BE2C (cell line): ENCODE measurements at regions not wholly inside any gene's neighbourhood (a gene's known extent, or its start where the extent isn't known, plus 50 kb on each side); places are given as distances from the start of the nearest gene placed in this dataset.
A peak's percentile ranks its signal among the peaks of the same experiment; 100 is the strongest.

Experiments used
- DNase-seq: peaks from one replicate; pipeline ENCODE4 v3.0.0-alpha.2; 2020
- H3K27me3 ChIP-seq: fragments of 250-450 bp; sonication (Bioruptor Pico); 2 replicates; pipeline ENCODE4 v1.5.1; 2020; ENCODE audit warnings: mild to moderate bottlenecking
- H3K36me3 ChIP-seq: fragments of 250-450 bp; sonication (Bioruptor Pico); 2 replicates; pipeline ENCODE4 v1.5.1; 2020; ENCODE audit warnings: mild to moderate bottlenecking
- H3K4me1 ChIP-seq: fragments of 250-450 bp; sonication (Bioruptor Pico); 2 replicates; pipeline ENCODE4 v1.5.1; 2020
- H3K4me3 ChIP-seq: 2 replicates; pipeline ENCODE4 v1.5.1; 2011; ENCODE audit warnings: low read depth, low read length
- H3K9me3 ChIP-seq: fragments of 250-450 bp; sonication (Bioruptor Pico); 2 replicates; pipeline ENCODE4 v1.5.1; 2020
- CTCF ChIP-seq: IDR thresholded peaks from 2 replicates; pipeline ENCODE4 v1.5.1; 2012; ENCODE audit warnings: mild to moderate bottlenecking, low read depth, low read length

GRCh38 chr15:45785897-45786296, 151.1 kb downstream of the SQOR start:
- H3K4me1 ChIP-seq: no peaks in the 10 kb centered on the region; the same call in none of the 2 replicates
- no peaks in the 10 kb centered on the region for H3K36me3 ChIP-seq
- no peak overlapping the region for H3K4me3 ChIP-seq
- no peaks in the 10 kb centered on the region; the same call in 1 of the 2 replicates for H3K27me3 ChIP-seq
- no peaks in the 10 kb centered on the region for H3K9me3 ChIP-seq
- no peak for DNase-seq
- no peak for TF ChIP-seq CTCF

GRCh38 chr15:45790325-45790943, 155.6 kb downstream of the SQOR start:
- DNase-seq: peak; percentile 49
- no peak overlapping the region for H3K4me3 ChIP-seq
- TF ChIP-seq CTCF: peak; percentile 70
- H3K9me3 ChIP-seq: no peaks in the 10 kb centered on the region
- no peaks in the 10 kb centered on the region for H3K36me3 ChIP-seq
- H3K27me3 ChIP-seq: peaks cover 5% of the 10 kb centered on the region; the same call in 1 of the 2 replicates
- H3K4me1 ChIP-seq: no peaks in the 10 kb centered on the region; the same call in none of the 2 replicates

GRCh38 chr15:45794304-45794703, 159.5 kb downstream of the SQOR start:
- TF ChIP-seq CTCF: no peak
- Histone ChIP-seq H3K4me1 (no peaks in the 10 kb centered on the region; the same call in none of the 2 replicates), H3K36me3 (no peaks in the 10 kb centered on the region), H3K4me3 (no peak overlapping the region), H3K27me3 (peaks cover 5% of the 10 kb centered on the region; the same call in 1 of the 2 replicates), H3K9me3 (no peaks in the 10 kb centered on the region)
- no peak for DNase-seq

GRCh38 chr15:45794712-45795439, 160.0 kb downstream of the SQOR start:
- no peak for DNase-seq
- H3K9me3 ChIP-seq: no peaks in the 10 kb centered on the region
- no peak overlapping the region for H3K4me3 ChIP-seq
- H3K36me3 ChIP-seq: no peaks in the 10 kb centered on the region
- no peaks in the 10 kb centered on the region; the same call in 1 of the 2 replicates for H3K4me1 ChIP-seq
- TF ChIP-seq CTCF: no peak
- peaks cover 5% of the 10 kb centered on the region; the same call in 1 of the 2 replicates for H3K27me3 ChIP-seq

GRCh38 chr15:45795440-45796069, 160.7 kb downstream of the SQOR start:
- Histone ChIP-seq H3K9me3 (no peaks in the 10 kb centered on the region), H3K36me3 (no peaks in the 10 kb centered on the region), H3K4me1 (no peaks in the 10 kb centered on the region), H3K27me3 (peaks cover 5% of the 10 kb centered on the region; the same call in 1 of the 2 replicates), H3K4me3 (no peak overlapping the region)
- DNase-seq: peak; percentile 38
- peak; percentile 83 for TF ChIP-seq CTCF
